H1 (cell line): ENCODE measurements at regions not wholly inside any gene's neighbourhood (a gene's known extent, or its start where the extent isn't known, plus 50 kb on each side); places are given as distances from the start of the nearest gene placed in this dataset.

Experiments used
- CTCF ChIA-PET: fragments of 300-600 bp; sonication (Branson Sonifier 250); formaldehyde crosslinking; loops from one replicate; lab custom pipeline; 2021; ENCODE audit not compliant: partially characterized antibody; lab: Charles Lee
- POLR2A ChIA-PET: fragments of 300-600 bp; sonication (Branson Sonifier 250); formaldehyde crosslinking; loops from one replicate; lab custom pipeline; 2021; ENCODE audit warnings: inconsistent platforms; ENCODE audit not compliant: partially characterized antibody; lab: Charles Lee
- DNase-seq, 2 experiments: peaks; one replicate each; pipeline versions ENCODE4 v3.0.0 to v3.0.0-alpha.2; 2010 to 2022; ENCODE audit warnings: low spot score in 2 of 2, low read depth in 1 of 2, mixed read lengths in 1 of 2
- FAIRE-seq: peaks from 2 replicates; lab custom pipeline; 2011; peaks lifted over from hg19 to GRCh38; lab: Jason Lieb, UNC
- H2AFZ ChIP-seq: 2 replicates; pipeline ENCODE4 v1.8.1; 2012; ENCODE audit warnings: low read length, inconsistent platforms
- H2AK5ac ChIP-seq: 2 replicates; pipeline ENCODE4 v1.6.1; 2013; ENCODE audit warnings: low read depth, low read length
- H2BK120ac ChIP-seq: replicated peaks from 2 replicates; pipeline ENCODE3; 2013; ENCODE audit warnings: low read depth, low read length, inconsistent platforms
- H2BK12ac ChIP-seq: 2 replicates; pipeline ENCODE4 v1.6.1; 2013; ENCODE audit warnings: low read depth, low read length
- H2BK15ac ChIP-seq: 2 replicates; pipeline ENCODE4 v1.6.1; 2013; ENCODE audit warnings: low read length
- H2BK20ac ChIP-seq: 2 replicates; pipeline ENCODE4 v1.6.1; 2013; ENCODE audit warnings: low read length
- H2BK5ac ChIP-seq: 2 replicates; pipeline ENCODE4 v1.6.1; 2013; ENCODE audit warnings: low read depth, low read length
- H3K14ac ChIP-seq: 2 replicates; pipeline ENCODE4 v1.6.1; 2013; ENCODE audit warnings: inconsistent platforms; ENCODE audit not compliant: insufficient read length
- H3K18ac ChIP-seq: 2 replicates; pipeline ENCODE4 v1.6.1; 2013; ENCODE audit warnings: low read length; ENCODE audit errors: extremely low read depth
- H3K23ac ChIP-seq: 2 replicates; pipeline ENCODE4 v1.6.1; 2013; ENCODE audit warnings: inconsistent platforms; ENCODE audit not compliant: insufficient read length
- H3K23me2 ChIP-seq: 2 replicates; pipeline ENCODE4 v1.6.1; 2013; ENCODE audit warnings: low read depth, low read length
- H3K27ac ChIP-seq: 2 replicates; pipeline ENCODE4 v1.6.1; 2011; ENCODE audit warnings: low read depth, low read length, inconsistent platforms
- H3K27me3 ChIP-seq, 4 experiments: replicated peaks in 1 of 4; 1 replicate in 1 of 4; 2 replicates in 3 of 4; pipeline versions ENCODE4 v1.6.1 to v1.8.1; 2011 to 2013; ENCODE audit warnings: low read length in 3 of 4, mild to moderate bottlenecking in 3 of 4, inconsistent platforms in 2 of 4, mixed read lengths in 2 of 4, moderate library complexity in 1 of 4; ENCODE audit not compliant: control insufficient read depth in 3 of 4, insufficient read depth in 3 of 4; ENCODE audit errors: extremely low read depth in 1 of 4
- H3K36me3 ChIP-seq, 4 experiments: 2 replicates each; pipeline versions ENCODE4 v1.6.1 to v1.8.1; 2011 to 2013; ENCODE audit warnings: mild to moderate bottlenecking in 4 of 4, low read length in 3 of 4, moderate library complexity in 2 of 4, control low read depth in 1 of 4, inconsistent platforms in 1 of 4; ENCODE audit not compliant: insufficient read depth in 4 of 4, control insufficient read depth in 2 of 4
- H3K4ac ChIP-seq: replicated peaks from 2 replicates; pipeline ENCODE3; 2013; ENCODE audit warnings: low read length, low read depth, mixed read lengths, inconsistent platforms; ENCODE audit not compliant: insufficient read length
- H3K4me1 ChIP-seq, 4 experiments: replicated peaks in 1 of 4; 1 replicate in 1 of 4; 2 replicates in 3 of 4; pipeline versions ENCODE4 v1.6.1 to v1.8.1; 2011 to 2013; ENCODE audit warnings: low read length in 3 of 4, inconsistent platforms in 2 of 4, mixed read lengths in 1 of 4; ENCODE audit not compliant: insufficient read depth in 4 of 4, control insufficient read depth in 3 of 4
- H3K4me2 ChIP-seq, 2 experiments: 2 replicates each; pipeline versions ENCODE4 v1.6.1 to v1.8.1; 2011 to 2013; ENCODE audit warnings: low read depth in 2 of 2, low read length in 2 of 2, control low read depth in 1 of 2, inconsistent platforms in 1 of 2, mild to moderate bottlenecking in 1 of 2; ENCODE audit not compliant: insufficient read depth in 1 of 2
- H3K4me3 ChIP-seq, 4 experiments: fragments of 200-600, 300-600 bp in 1 of 4; sonication (generic), shearing (Covaris generic), sonication (Bioruptor Twin) in 1 of 4; 2 replicates each; pipeline versions ENCODE4 v1.5.1 to v1.8.1; 2011 to 2016; ENCODE audit warnings: low read length in 4 of 4, low read depth in 3 of 4, control low read depth in 2 of 4, inconsistent platforms in 2 of 4, mild to moderate bottlenecking in 2 of 4, mixed read lengths in 1 of 4, moderate library complexity in 1 of 4; ENCODE audit not compliant: insufficient read depth in 2 of 4; ENCODE audit errors: extremely low read depth in 1 of 4
- H3K56ac ChIP-seq: replicated peaks from 2 replicates; pipeline ENCODE3; 2013; ENCODE audit warnings: low read depth, mild to moderate bottlenecking, mixed read lengths, low read length, inconsistent platforms; ENCODE audit not compliant: insufficient read length
- H3K79me1 ChIP-seq: 2 replicates; pipeline ENCODE4 v1.6.1; 2013; ENCODE audit warnings: low read depth, low read length, control low read depth
- H3K79me2 ChIP-seq, 2 experiments: 2 replicates each; pipeline versions ENCODE4 v1.6.1 to v1.8.1; 2012 to 2013; ENCODE audit warnings: low read length in 2 of 2, mild to moderate bottlenecking in 2 of 2, inconsistent platforms in 1 of 2; ENCODE audit not compliant: insufficient read depth in 2 of 2, control insufficient read depth in 1 of 2
- H3K9ac ChIP-seq, 4 experiments: replicated peaks in 1 of 4; 1 replicate in 1 of 4; 2 replicates in 3 of 4; pipeline versions ENCODE4 v1.6.1 to v1.8.1; 2011 to 2013; ENCODE audit warnings: low read depth in 3 of 4, low read length in 3 of 4, control low read depth in 2 of 4, mild to moderate bottlenecking in 2 of 4, moderate library complexity in 2 of 4, inconsistent platforms in 1 of 4; ENCODE audit errors: extremely low read depth in 1 of 4
- H3K9me3 ChIP-seq, 2 experiments: 2 replicates each; pipeline versions ENCODE4 v1.6.1 to v1.8.1; 2012 to 2013; ENCODE audit warnings: mild to moderate bottlenecking in 2 of 2, moderate library complexity in 2 of 2, control low read depth in 1 of 2, inconsistent platforms in 1 of 2, low read depth in 1 of 2, low read length in 1 of 2, mixed read lengths in 1 of 2; ENCODE audit not compliant: insufficient read depth in 2 of 2
- H4K20me1 ChIP-seq, 2 experiments: replicated peaks in 1 of 2; 2 replicates each; pipeline versions ENCODE3 to v1.8.1; 2011 to 2013; ENCODE audit warnings: inconsistent platforms in 2 of 2, low read length in 2 of 2, mild to moderate bottlenecking in 1 of 2; ENCODE audit not compliant: insufficient read depth in 2 of 2, control insufficient read depth in 1 of 2
- H4K5ac ChIP-seq: 2 replicates; pipeline ENCODE4 v1.6.1; 2013; ENCODE audit warnings: low read length, low read depth, mixed read lengths, inconsistent platforms; ENCODE audit not compliant: insufficient read length
- H4K8ac ChIP-seq: 2 replicates; pipeline ENCODE4 v1.8.0; 2013; ENCODE audit warnings: mild to moderate bottlenecking, moderate library complexity, low read length, inconsistent platforms; ENCODE audit not compliant: insufficient read depth; ENCODE audit errors: extremely low read depth
- H4K91ac ChIP-seq: replicated peaks from 2 replicates; pipeline ENCODE3; 2013; ENCODE audit warnings: low read length, mixed read lengths, inconsistent platforms; ENCODE audit not compliant: insufficient read length
- BACH1 ChIP-seq: IDR thresholded peaks from 2 replicates; pipeline ENCODE4 v1.6.1; 2012; ENCODE audit warnings: low read length, improper control_type of control experiment
- BRCA1 ChIP-seq: IDR thresholded peaks from 2 replicates; pipeline ENCODE4 v1.6.1; 2012; ENCODE audit warnings: low read depth, low read length, improper control_type of control experiment
- CBX5 ChIP-seq: fragments of 300-800, 300-1000 bp; sonication (generic); IDR thresholded peaks from 2 replicates; pipeline ENCODE4 v1.7.1; 2016; ENCODE audit warnings: antibody characterized with exemption, low read length, low read depth
- CHD2 ChIP-seq: IDR thresholded peaks from 2 replicates; pipeline ENCODE4 v1.6.1; 2012; ENCODE audit warnings: low read length, improper control_type of control experiment
- CTBP2 ChIP-seq: IDR thresholded peaks from 2 replicates; pipeline ENCODE4 v1.7.0; 2011; ENCODE audit warnings: borderline replicate concordance, mild to moderate bottlenecking, moderate library complexity, mixed read lengths, low read length; ENCODE audit not compliant: insufficient read depth, insufficient read length
- JUND ChIP-seq: IDR thresholded peaks from 2 replicates; pipeline ENCODE4 v1.6.1; 2011; ENCODE audit warnings: mild to moderate bottlenecking, improper control_type of control experiment, low read length
- KDM5A ChIP-seq: fragments of 200-600 bp; IDR thresholded peaks from 2 replicates; pipeline ENCODE4 v1.7.1; 2012; ENCODE audit warnings: mild to moderate bottlenecking, low read length, inconsistent platforms, mixed read lengths
- NRF1 ChIP-seq: IDR thresholded peaks from 2 replicates; pipeline ENCODE4 v1.6.1; 2011; ENCODE audit warnings: mild to moderate bottlenecking, low read depth, low read length, improper control_type of control experiment
- PHF8 ChIP-seq: fragments of 200-600 bp; sonication (generic); conservative IDR thresholded peaks from 2 replicates; pipeline ENCODE4 v1.7.1; 2012; ENCODE audit warnings: low read depth, mild to moderate bottlenecking, inconsistent platforms, low read length, moderate library complexity
- POU5F1 ChIP-seq: IDR thresholded peaks from 2 replicates; pipeline ENCODE4 v1.6.1; 2011; ENCODE audit warnings: low read depth, mild to moderate bottlenecking, low read length, moderate library complexity
- RAD21 ChIP-seq, 2 experiments: IDR thresholded peaks in 1 of 2; conservative IDR thresholded peaks in 1 of 2; 2 replicates each; pipeline ENCODE4 v1.6.1; 2011; ENCODE audit warnings: low read depth in 2 of 2, low read length in 2 of 2, improper control_type of control experiment in 1 of 2, inconsistent platforms in 1 of 2, mild to moderate bottlenecking in 1 of 2, moderate library complexity in 1 of 2
- RFX5 ChIP-seq: IDR thresholded peaks from 2 replicates; pipeline ENCODE4 v1.6.1; 2011; ENCODE audit warnings: low read depth, low read length, improper control_type of control experiment, borderline replicate concordance
- SP1 ChIP-seq: IDR thresholded peaks from 2 replicates; pipeline ENCODE4 v1.6.1; 2011; ENCODE audit warnings: low read depth, low read length
- SP2 ChIP-seq: IDR thresholded peaks from 2 replicates; pipeline ENCODE4 v1.6.1; 2012; ENCODE audit warnings: mild to moderate bottlenecking, low read length, inconsistent platforms
- SP4 ChIP-seq: IDR thresholded peaks from 2 replicates; pipeline ENCODE4 v1.6.1; 2012; ENCODE audit warnings: low read length, inconsistent platforms
- SRF ChIP-seq: IDR thresholded peaks from 2 replicates; pipeline ENCODE4 v1.6.1; 2011; ENCODE audit warnings: mild to moderate bottlenecking, low read depth, low read length, moderate library complexity
- ZNF274 ChIP-seq: IDR thresholded peaks from 2 replicates; pipeline ENCODE4 v1.7.0; 2012; ENCODE audit warnings: low read length, borderline replicate concordance; ENCODE audit errors: extremely low read depth
- WGBS, 2 experiments: shearing (Covaris generic) in 1 of 2; methylation state at CpG; one replicate each; pipeline versions ENCODE4 v1.1.6 to v1.1.7; 2013 to 2015; ENCODE audit warnings: low lambda C conversion rate in 2 of 2, mixed read lengths in 2 of 2, inconsistent platforms in 1 of 2, low coverage in 1 of 2, missing lambda C conversion rate in 1 of 2; ENCODE audit not compliant: insufficient replicate concordance in 2 of 2, insufficient coverage in 1 of 2, insufficient read length in 1 of 2; ENCODE audit errors: extremely low coverage in 1 of 2, missing lambda C conversion rate in 1 of 2; 5-methylcytosine and 5-hydroxymethylcytosine counted together

GRCh38 chr6:113308266-113308665 lies 548.9 kb upstream of the MARCKS start:
- Histone ChIP-seq H3K27me3 (no peaks in the 10 kb centered on the region), H3K14ac (no peak overlapping the region), H2AK5ac (no peak overlapping the region), H2BK120ac (no peak overlapping the region), H2BK5ac (no peak overlapping the region), H4K20me1 (no peaks in the 10 kb centered on the region), H3K79me2 (no peaks in the 10 kb centered on the region), H3K23ac (no peak overlapping the region), H3K18ac (no peak overlapping the region), H2AFZ (no peak overlapping the region), H3K4me3 (no peak overlapping the region), H3K23me2 (no peaks in the 10 kb centered on the region), H3K9ac (no peak overlapping the region), H4K91ac (no peak overlapping the region), H2BK20ac (no peak overlapping the region), H3K27ac (no peak overlapping the region), H3K4ac (no peak overlapping the region), H2BK12ac (no peak overlapping the region), H4K5ac (no peak overlapping the region), H3K4me1 (no peaks in the 10 kb centered on the region), H3K56ac (no peak overlapping the region), H4K8ac (no peak overlapping the region), H3K36me3 (no peaks in the 10 kb centered on the region), H3K4me2 (no peak overlapping the region), H2BK15ac (no peak overlapping the region), H3K79me1 (no peaks in the 10 kb centered on the region), H3K9me3 (no peaks in the 10 kb centered on the region)
- DNase-seq: no peak
- CTCF ChIA-PET: interaction anchor here (1.0 to 2.6 kb wide), 3 partner anchors 11 to 571 kb away, joined by 3 to 12 read pairs (median 3); no protein-coding TSS in a partner anchor
- POLR2A ChIA-PET: no interaction called here
- WGBS, 2 experiments: 85% methylated on average over 2 of the region's 2 CpGs; no CpG with 5 or more reads in 1 of the 2 experiments
- no peak for FAIRE-seq
- TF ChIP-seq RFX5 (no peak), PHF8 (no peak), CTBP2 (no peak), CHD2 (no peak), JUND (no peak), BRCA1 (no peak), SP1 (no peak), BACH1 (no peak), SP4 (no peak), SP2 (no peak), NRF1 (no peak), KDM5A (no peak), CBX5 (no peak), SRF (no peak), RAD21 (IDR thresholded peaks at IDR 0.05 in 1 of 2, conservative IDR thresholded peaks at IDR 0.05 in 1 of 2; ENCODE audit: low read depth in 2 of 2, low read length in 2 of 2) (no peak), ZNF274 (no peak), POU5F1 (no peak)
